Mesothelial cell of epicardium (in vitro differentiated cells): ENCODE measurements at regions not wholly inside any gene's neighbourhood (a gene's known extent, or its start where the extent isn't known, plus 50 kb on each side); places are given as distances from the start of the nearest gene placed in this dataset.

Source experiments
- DNase-seq, 2 experiments: peaks; one replicate each; pipeline ENCODE4 v3.0.0; 2021; ENCODE audit warnings: low spot score in 2 of 2; ENCODE audit not compliant: unreplicated experiment in 2 of 2
- H3K27ac Mint-ChIP-seq: 2 replicates; pipeline ENCODE4 v1.8.0; 2021; ENCODE audit warnings: mixed read lengths
- H3K27me3 Mint-ChIP-seq: 2 replicates; pipeline ENCODE4 v1.8.0; 2021; ENCODE audit warnings: low read depth, mixed read lengths
- H3K36me3 Mint-ChIP-seq: 2 replicates; pipeline ENCODE4 v1.8.0; 2021; ENCODE audit warnings: mixed read lengths
- H3K4me1 Mint-ChIP-seq: 2 replicates; pipeline ENCODE4 v1.8.0; 2021; ENCODE audit warnings: mixed read lengths
- H3K4me3 Mint-ChIP-seq: 2 replicates; pipeline ENCODE4 v1.8.0; 2021; ENCODE audit warnings: mild to moderate bottlenecking, moderate library complexity, mixed read lengths
- H3K9me3 Mint-ChIP-seq: 2 replicates; pipeline ENCODE4 v1.8.0; 2021; ENCODE audit warnings: mixed read lengths
- CTCF ChIP-seq: fragments of 200-600 bp; sonication (generic); IDR thresholded peaks from one replicate; pipeline ENCODE4 v1.5.0; 2021; ENCODE audit warnings: antibody characterized with exemption; ENCODE audit not compliant: unreplicated experiment

GRCh38 chr4:100688368-100688767 lies 170.5 kb upstream of the EMCN start:
- no peak for DNase-seq
- no peak overlapping the region for H3K4me3 Mint-ChIP-seq
- H3K9me3 Mint-ChIP-seq, result peaks cover 22% of the 10 kb centered on the region
- TF ChIP-seq CTCF, result no peak
- no peaks in the 10 kb centered on the region for H3K27me3 Mint-ChIP-seq
- H3K36me3 Mint-ChIP-seq, result no peaks in the 10 kb centered on the region
- H3K4me1 Mint-ChIP-seq, result no peaks in the 10 kb centered on the region
- H3K27ac Mint-ChIP-seq, result no peak overlapping the region

- no peaks in the 10 kb centered on the region for H3K27me3 Mint-ChIP-seq
- DNase-seq, result no peak
- H3K36me3 Mint-ChIP-seq, result no peaks in the 10 kb centered on the region
Measured at GRCh38 chr4:100682477-100683218, 164.8 kb upstream of the EMCN start.

DNA sequence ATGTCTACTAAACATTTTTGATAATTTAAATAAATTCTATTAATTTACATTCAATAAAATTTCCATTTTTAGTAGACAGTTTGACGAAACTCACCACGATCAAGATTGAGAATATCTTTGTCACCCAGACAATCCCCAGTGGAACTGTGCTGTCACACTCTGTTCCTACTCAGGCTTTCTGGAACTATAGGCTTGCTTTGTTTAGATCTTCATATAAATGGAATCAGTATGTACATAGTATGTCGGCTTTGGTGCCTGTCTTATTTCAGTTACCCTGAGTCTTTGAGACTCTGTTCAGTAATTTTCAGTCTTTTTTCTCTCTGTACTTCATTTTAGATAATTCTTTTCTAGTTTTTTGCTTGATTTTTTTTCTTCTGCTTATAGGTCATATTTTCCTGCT lies 163.5 kb upstream of the EMCN start:
- Mint-ChIP-seq H3K9me3 (peaks cover 22% of the 10 kb centered on the region), H3K36me3 (no peaks in the 10 kb centered on the region), H3K4me1 (no peaks in the 10 kb centered on the region), H3K4me3 (no peak overlapping the region), H3K27ac (no peak overlapping the region), H3K27me3 (no peaks in the 10 kb centered on the region)
- TF ChIP-seq CTCF, result no peak
- no peak for DNase-seq

More at GRCh38 chr4:100682477-100683218, 164.8 kb upstream of the EMCN start:
- Mint-ChIP-seq H3K9me3 (peaks cover 22% of the 10 kb centered on the region), H3K4me1 (no peaks in the 10 kb centered on the region), H3K27ac (no peak overlapping the region), H3K4me3 (no peak overlapping the region)
- no peak for TF ChIP-seq CTCF

DNA sequence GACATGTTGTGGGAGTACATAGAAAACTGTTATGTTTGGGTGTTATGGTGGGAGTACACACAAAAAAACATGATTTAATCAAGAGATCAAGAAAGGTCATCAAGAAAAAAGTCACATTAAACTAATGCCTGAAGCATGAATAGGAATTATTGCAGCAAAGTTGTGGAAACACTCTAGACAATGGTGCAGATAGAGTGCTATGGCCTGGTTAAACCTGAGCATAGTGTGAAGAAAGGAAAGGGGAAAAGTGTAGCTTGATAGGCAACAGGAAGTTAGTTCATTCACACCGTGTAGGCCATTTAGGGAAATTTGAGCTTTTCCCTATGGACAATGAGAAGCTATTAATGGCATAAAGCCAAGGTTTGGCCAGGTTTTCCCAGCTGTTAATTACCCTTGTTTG lies 162.1 kb upstream of the EMCN start:
- no peak overlapping the region for H3K27ac Mint-ChIP-seq
- H3K9me3 Mint-ChIP-seq, result peaks cover 14% of the 10 kb centered on the region
- H3K4me1 Mint-ChIP-seq, result no peaks in the 10 kb centered on the region
- no peaks in the 10 kb centered on the region for H3K27me3 Mint-ChIP-seq
- DNase-seq, result no peak
- H3K4me3 Mint-ChIP-seq, result no peak overlapping the region
- no peaks in the 10 kb centered on the region for H3K36me3 Mint-ChIP-seq
- TF ChIP-seq CTCF, result no peak

DNA sequence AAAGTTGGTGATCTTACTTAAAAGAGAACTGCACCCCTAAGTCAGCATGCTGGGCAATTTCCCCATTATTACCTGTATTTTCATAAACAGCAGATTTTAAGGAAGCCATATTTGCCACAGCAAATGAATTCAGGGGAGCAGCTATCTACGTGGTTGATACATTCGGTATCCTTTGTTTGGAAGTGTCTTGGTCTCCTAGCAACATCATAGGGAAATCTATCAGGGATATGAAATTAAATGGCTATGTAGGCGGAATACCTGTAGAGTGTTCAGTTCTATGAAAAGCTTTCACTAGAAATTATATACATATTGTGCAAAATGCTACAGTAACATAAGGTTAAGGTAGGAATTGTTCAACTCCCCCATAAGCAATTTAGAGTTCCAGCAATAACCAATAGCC lies 157.2 kb upstream of the EMCN start:
- Mint-ChIP-seq H3K9me3 (no peaks in the 10 kb centered on the region), H3K4me1 (no peaks in the 10 kb centered on the region), H3K36me3 (no peaks in the 10 kb centered on the region), H3K4me3 (no peak overlapping the region), H3K27ac (no peak overlapping the region), H3K27me3 (no peaks in the 10 kb centered on the region)
- TF ChIP-seq CTCF, result no peak
- no peak for DNase-seq
